ENCODE measurements at regions not wholly inside any gene's neighbourhood (a gene's known extent, or its start where the extent isn't known, plus 50 kb on each side); places are given as distances from the start of the nearest gene placed in this dataset.
"Not testable (repeated sequence)": the region's sequence is repeated elsewhere in the genome, so short reads cannot be mapped to it uniquely, and the experiment has no call there.

- DNase-seq = no peak
Measured at GRCh38 chr6:137305691-137306090, 86.5 kb upstream of the IFNGR1 start.

GRCh38 chr6:137304020-137304780 lies 85.0 kb upstream of the IFNGR1 start:
- DNase-seq = no peak

GRCh38 chr6:137303441-137303840 lies 84.3 kb upstream of the IFNGR1 start:
- DNase-seq = no peak

- DNase-seq = no peak
Measured at GRCh38 chr6:137299681-137300080, 80.5 kb upstream of the IFNGR1 start.

GRCh38 chr6:137297887-137298286 lies 78.7 kb upstream of the IFNGR1 start:
- no peak for DNase-seq

GRCh38 chr6:137292326-137292725 lies 73.1 kb upstream of the IFNGR1 start:
- not testable (repeated sequence) for DNase-seq

GRCh38 chr6:137291441-137291840 lies 72.3 kb upstream of the IFNGR1 start:
- no peak for DNase-seq

- no peak for DNase-seq
Measured at GRCh38 chr6:137290601-137291261, 71.5 kb upstream of the IFNGR1 start.

- DNase-seq = no peak
Measured at GRCh38 chr6:137286916-137287315, 67.7 kb upstream of the IFNGR1 start.

GRCh38 chr6:137286368-137286767 lies 67.2 kb upstream of the IFNGR1 start:
- DNase-seq = no peak

- no peak for DNase-seq
Measured at GRCh38 chr6:137284811-137285110, 65.6 kb upstream of the IFNGR1 start.

- no peak for DNase-seq
Measured at GRCh38 chr6:137283940-137284810, 65.0 kb upstream of the IFNGR1 start.

- no peak for DNase-seq
Measured at GRCh38 chr6:137283080-137283479, 63.9 kb upstream of the IFNGR1 start.

GRCh38 chr6:137282254-137282653 lies 63.1 kb upstream of the IFNGR1 start:
- no peak for DNase-seq

GRCh38 chr6:137279279-137279678 lies 60.1 kb upstream of the IFNGR1 start:
- not testable (repeated sequence) for DNase-seq

- no peak for DNase-seq
Measured at GRCh38 chr6:137277971-137278637, 58.9 kb upstream of the IFNGR1 start.

GRCh38 chr6:137272403-137272802 lies 53.2 kb upstream of the IFNGR1 start:
- DNase-seq = no peak

GRCh38 chr6:137271245-137272183 lies 52.3 kb upstream of the IFNGR1 start:
- peak; percentile 55 for DNase-seq

- DNase-seq = no peak
Measured at GRCh38 chr6:137269803-137270202, 50.6 kb upstream of the IFNGR1 start.

- peak; percentile 30 for DNase-seq
Measured at GRCh38 chr6:137269347-137269746, 50.2 kb upstream of the IFNGR1 start.

All from CD4-positive, alpha-beta T cell treated with Interleukin-4 for 4 hours (primary cell).